GM23248 (cell line): ENCODE measurements at regions not wholly inside any gene's neighbourhood (a gene's known extent, or its start where the extent isn't known, plus 50 kb on each side); places are given as distances from the start of the nearest gene placed in this dataset.
"Not testable (repeated sequence)": the region's sequence is repeated elsewhere in the genome, so short reads cannot be mapped to it uniquely, and the experiment has no call there.

ENCODE experiments used
- DNase-seq: peaks from one replicate; pipeline ENCODE4 v3.0.0-alpha.2; 2015
- H2AFZ ChIP-seq: fragments of 200-600 bp; sonication (generic); 2 replicates; pipeline ENCODE4 v1.6.1; 2016; ENCODE audit warnings: antibody characterized with exemption
- H3F3A ChIP-seq: fragments of 200-600 bp; sonication (generic); 2 replicates; pipeline ENCODE4 v1.6.1; 2016; ENCODE audit warnings: mild to moderate bottlenecking, antibody characterized with exemption, mixed run types; ENCODE audit not compliant: insufficient read depth
- H3K27ac ChIP-seq: fragments of 200-600 bp; sonication (generic); 2 replicates; pipeline ENCODE4 v1.5.1; 2016; ENCODE audit warnings: mild to moderate bottlenecking
- H3K27me3 ChIP-seq: fragments of 200-600 bp; sonication (generic); replicated peaks from 2 replicates; pipeline ENCODE4 v1.6.1; 2016; ENCODE audit warnings: mild to moderate bottlenecking; ENCODE audit not compliant: insufficient read depth
- H3K36me3 ChIP-seq: fragments of 200-600 bp; sonication (generic); 2 replicates; pipeline ENCODE4 v1.6.1; 2016; ENCODE audit warnings: low read depth, mild to moderate bottlenecking
- H3K4me1 ChIP-seq: fragments of 200-600 bp; sonication (generic); 2 replicates; pipeline ENCODE4 v1.6.1; 2016; ENCODE audit warnings: mild to moderate bottlenecking; ENCODE audit not compliant: insufficient read depth
- H3K4me2 ChIP-seq: fragments of 200-600 bp; sonication (generic); one replicate; pipeline ENCODE4 v1.6.1; 2016; ENCODE audit warnings: mild to moderate bottlenecking; ENCODE audit not compliant: unreplicated experiment
- H3K4me3 ChIP-seq: fragments of 200-600 bp; sonication (generic); 2 replicates; pipeline ENCODE4 v1.5.1; 2016; ENCODE audit warnings: mild to moderate bottlenecking
- H3K79me2 ChIP-seq: fragments of 200-600 bp; sonication (generic); 2 replicates; pipeline ENCODE4 v1.6.1; 2016; ENCODE audit warnings: mild to moderate bottlenecking; ENCODE audit not compliant: insufficient read depth
- H3K9ac ChIP-seq: fragments of 200-600 bp; sonication (generic); 2 replicates; pipeline ENCODE4 v1.6.1; 2016; ENCODE audit warnings: mild to moderate bottlenecking
- H3K9me2 ChIP-seq: fragments of 200-600 bp; sonication (generic); 2 replicates; pipeline ENCODE4 v1.6.1; 2016; ENCODE audit warnings: mixed run types, mild to moderate bottlenecking, moderate library complexity; ENCODE audit not compliant: insufficient read depth
- H3K9me3 ChIP-seq: fragments of 200-600 bp; sonication (generic); one replicate; pipeline ENCODE4 v1.6.1; 2017; ENCODE audit warnings: low read depth
- H4K20me1 ChIP-seq: fragments of 200-600 bp; sonication (generic); 2 replicates; pipeline ENCODE4 v1.6.0; 2016; ENCODE audit not compliant: insufficient read depth
- EZH2 ChIP-seq: fragments of 200-600 bp; sonication (generic); IDR thresholded peaks from 2 replicates; pipeline ENCODE4 v1.6.1; 2018; ENCODE audit warnings: antibody characterized with exemption, mild to moderate bottlenecking; ENCODE audit not compliant: insufficient read depth, poor library complexity, severe bottlenecking
- EZH2phosphoT487 ChIP-seq: fragments of 200-600 bp; sonication (generic); IDR thresholded peaks from 2 replicates; pipeline ENCODE4 v1.6.1; 2018; ENCODE audit warnings: antibody characterized with exemption, moderate library complexity, mild to moderate bottlenecking, low read depth; ENCODE audit not compliant: insufficient read depth
- WGBS, 2 experiments: methylation state at CpG; one replicate each; pipeline ENCODE4 v1.1.6; 2015 to 2017; ENCODE audit warnings: low lambda C conversion rate in 2 of 2, low coverage in 1 of 2; ENCODE audit errors: missing lambda C conversion rate in 2 of 2; 5-methylcytosine and 5-hydroxymethylcytosine counted together
- in situ Hi-C: fragments of 300-500 bp; cut with MboI; formaldehyde crosslinking; loops from 2 replicates; pipeline ENCODE4 v1.15.0; 2020

DNA sequence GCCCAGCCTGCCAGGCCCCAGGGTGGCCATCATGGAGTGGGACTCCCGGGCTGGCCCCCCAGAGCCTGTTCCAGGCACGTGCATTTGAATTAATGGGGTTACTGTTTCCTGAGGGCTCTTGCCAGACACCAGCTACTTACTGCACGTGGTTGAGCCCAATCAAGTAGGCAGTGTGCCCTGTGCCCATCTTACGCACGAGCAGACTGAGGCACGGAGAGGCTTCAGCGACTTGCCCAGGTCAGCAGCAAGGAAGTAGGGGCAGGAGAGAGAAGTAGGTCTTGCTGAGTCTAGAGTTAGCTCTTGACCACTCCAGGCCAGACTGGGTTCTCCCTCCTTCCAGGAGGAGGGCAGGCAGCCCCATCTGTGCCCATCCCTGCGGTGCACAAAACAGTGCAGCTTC lies 67.7 kb downstream of the DIO3 start:
- Histone ChIP-seq H3K4me1 (peaks cover 5% of the 10 kb centered on the region; the same call in 1 of the 2 replicates), H3K9me3 (no peaks in the 10 kb centered on the region), H3K79me2 (no peaks in the 10 kb centered on the region), H3K27ac (no peak overlapping the region), H3K27me3 (peaks cover 20% of the 10 kb centered on the region), H3K9me2 (no peaks in the 10 kb centered on the region), H4K20me1 (no peaks in the 10 kb centered on the region), H3K4me2 (peak overlapping the region; percentile 81), H3F3A (no peaks in the 10 kb centered on the region), H3K9ac (no peak overlapping the region), H2AFZ (peak overlapping the region; percentile 75), H3K4me3 (peak overlapping the region; percentile 59; the same call in 1 of the 2 replicates), H3K36me3 (no peaks in the 10 kb centered on the region)
- no peak for DNase-seq
- in situ Hi-C loops: loop anchor here (10.0 to 25.0 kb wide), 2 partner anchors 964 to 1217 kb away; no protein-coding TSS in a partner anchor
- 63 to 69% methylated on average over 8 of the region's 8 CpGs for WGBS, 2 experiments
- no peak for TF ChIP-seq EZH2phosphoT487
- no peak for TF ChIP-seq EZH2

DNA sequence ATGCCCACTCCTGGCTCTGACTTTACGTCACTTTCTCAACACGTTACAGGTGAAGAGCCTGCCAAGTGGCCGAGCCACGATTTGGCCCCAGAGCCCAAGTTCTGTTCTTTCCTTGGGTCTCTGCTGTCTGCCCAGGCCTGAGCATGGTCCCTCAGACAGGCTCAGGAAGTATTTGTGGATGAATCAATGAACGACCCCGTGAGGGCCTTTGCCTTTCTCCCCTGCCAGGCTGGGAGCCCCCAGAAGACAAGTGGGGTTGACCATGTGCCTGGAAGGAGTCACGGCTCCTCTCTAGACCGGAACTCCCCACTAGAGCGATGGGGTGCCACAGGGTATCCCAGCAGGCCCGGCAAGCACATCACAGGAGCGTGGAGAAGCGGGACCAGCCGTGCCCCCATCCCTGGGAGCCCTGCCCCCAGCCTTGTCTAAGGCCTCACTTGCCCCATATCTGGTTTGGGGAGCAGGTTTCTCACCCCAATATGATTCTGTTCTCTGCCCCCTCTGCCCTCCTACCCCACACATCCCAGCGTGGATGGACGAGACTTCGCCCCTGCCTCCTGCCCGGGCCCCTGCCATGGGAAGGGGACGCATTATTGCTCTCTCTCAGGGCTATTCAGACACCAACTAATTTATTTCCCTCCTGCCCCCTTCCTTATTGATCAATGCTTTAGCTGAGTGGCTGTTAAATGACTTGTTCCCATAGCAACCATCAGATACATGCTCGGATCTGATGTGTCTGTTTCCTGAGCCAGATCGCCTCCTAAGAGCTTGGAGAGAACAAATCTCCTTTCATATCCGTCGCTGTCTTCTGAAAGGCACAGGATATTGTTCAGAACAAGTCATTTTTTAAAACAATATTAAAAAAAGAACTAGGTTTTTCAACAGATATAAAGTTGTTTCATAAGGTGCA lies 69.0 kb downstream of the DIO3 start:
- Histone ChIP-seq H3K27me3 (peaks cover 22% of the 10 kb centered on the region), H3F3A (no peaks in the 10 kb centered on the region), H2AFZ (no peak overlapping the region), H3K4me1 (peaks cover 5% of the 10 kb centered on the region; the same call in 1 of the 2 replicates), H3K4me2 (no peak overlapping the region), H3K36me3 (no peaks in the 10 kb centered on the region), H4K20me1 (no peaks in the 10 kb centered on the region), H3K9ac (no peak overlapping the region), H3K27ac (no peak overlapping the region), H3K79me2 (no peaks in the 10 kb centered on the region), H3K4me3 (no peak overlapping the region), H3K9me2 (no peaks in the 10 kb centered on the region), H3K9me3 (no peaks in the 10 kb centered on the region)
- TF ChIP-seq EZH2 (no peak), EZH2phosphoT487 (no peak)
- no peak for DNase-seq
- WGBS, 2 experiments: 80 to 84% methylated on average over 21 to 22 of the region's 22 CpGs
- in situ Hi-C loops: loop anchor here (25.0 kb wide), 1 partner anchor 1218 kb away; no protein-coding TSS in a partner anchor

GRCh38 chr14:101631199-101631598 lies 69.9 kb downstream of the DIO3 start:
- Histone ChIP-seq H3K27me3 (peaks cover 22% of the 10 kb centered on the region), H3F3A (no peaks in the 10 kb centered on the region), H3K36me3 (no peaks in the 10 kb centered on the region), H2AFZ (no peak overlapping the region), H3K9ac (no peak overlapping the region), H4K20me1 (no peaks in the 10 kb centered on the region), H3K4me3 (no peak overlapping the region), H3K79me2 (no peaks in the 10 kb centered on the region), H3K27ac (no peak overlapping the region), H3K9me3 (no peaks in the 10 kb centered on the region), H3K9me2 (no peaks in the 10 kb centered on the region), H3K4me2 (no peak overlapping the region), H3K4me1 (peaks cover 5% of the 10 kb centered on the region; the same call in 1 of the 2 replicates)
- DNase-seq: no peak
- in situ Hi-C loops: loop anchor here (25.0 kb wide), 1 partner anchor 1219 kb away; no protein-coding TSS in a partner anchor
- 55 to 57% methylated on average over 3 of the region's 3 CpGs for WGBS, 2 experiments
- no peak for TF ChIP-seq EZH2
- no peak for TF ChIP-seq EZH2phosphoT487

DNA sequence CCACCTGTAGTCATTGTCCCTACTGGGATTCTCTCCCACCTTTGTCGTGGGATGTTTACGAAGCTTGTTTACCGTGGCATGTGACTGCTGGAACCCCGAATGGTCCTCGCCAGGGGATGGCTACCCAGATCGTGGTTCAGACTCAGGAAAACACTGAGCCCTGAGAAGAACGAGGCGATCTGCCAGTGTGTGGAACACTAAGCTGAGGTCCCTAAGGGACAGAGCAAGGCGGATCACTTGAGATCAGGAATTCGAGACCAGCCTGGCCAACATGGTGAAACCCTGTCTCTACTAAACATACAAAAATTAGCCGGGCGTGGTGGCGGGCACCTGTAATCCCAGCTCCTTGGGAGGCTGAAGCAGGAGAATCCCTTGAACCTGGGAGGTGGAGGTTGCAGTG lies 70.7 kb downstream of the DIO3 start:
- not testable (repeated sequence) for DNase-seq, H4K20me1 ChIP-seq, H2AFZ ChIP-seq, H3K79me2 ChIP-seq, H3K9ac ChIP-seq, H3K27ac ChIP-seq, H3K4me3 ChIP-seq, H3K9me2 ChIP-seq, H3K9me3 ChIP-seq, H3F3A ChIP-seq, H3K4me1 ChIP-seq, H3K36me3 ChIP-seq, H3K4me2 ChIP-seq
- WGBS, 2 experiments: 60 to 66% methylated on average over 13 of the region's 13 CpGs
- in situ Hi-C loops: loop anchor here (25.0 kb wide), 1 partner anchor 1220 kb away; no protein-coding TSS in a partner anchor
- peaks cover 18% of the 10 kb centered on the region for H3K27me3 ChIP-seq
